ENCODE measurements at regions not wholly inside any gene's neighbourhood (a gene's known extent, or its start where the extent isn't known, plus 50 kb on each side); places are given as distances from the start of the nearest gene placed in this dataset.
"Not testable (repeated sequence)": the region's sequence is repeated elsewhere in the genome, so short reads cannot be mapped to it uniquely, and the experiment has no call there.

DNA sequence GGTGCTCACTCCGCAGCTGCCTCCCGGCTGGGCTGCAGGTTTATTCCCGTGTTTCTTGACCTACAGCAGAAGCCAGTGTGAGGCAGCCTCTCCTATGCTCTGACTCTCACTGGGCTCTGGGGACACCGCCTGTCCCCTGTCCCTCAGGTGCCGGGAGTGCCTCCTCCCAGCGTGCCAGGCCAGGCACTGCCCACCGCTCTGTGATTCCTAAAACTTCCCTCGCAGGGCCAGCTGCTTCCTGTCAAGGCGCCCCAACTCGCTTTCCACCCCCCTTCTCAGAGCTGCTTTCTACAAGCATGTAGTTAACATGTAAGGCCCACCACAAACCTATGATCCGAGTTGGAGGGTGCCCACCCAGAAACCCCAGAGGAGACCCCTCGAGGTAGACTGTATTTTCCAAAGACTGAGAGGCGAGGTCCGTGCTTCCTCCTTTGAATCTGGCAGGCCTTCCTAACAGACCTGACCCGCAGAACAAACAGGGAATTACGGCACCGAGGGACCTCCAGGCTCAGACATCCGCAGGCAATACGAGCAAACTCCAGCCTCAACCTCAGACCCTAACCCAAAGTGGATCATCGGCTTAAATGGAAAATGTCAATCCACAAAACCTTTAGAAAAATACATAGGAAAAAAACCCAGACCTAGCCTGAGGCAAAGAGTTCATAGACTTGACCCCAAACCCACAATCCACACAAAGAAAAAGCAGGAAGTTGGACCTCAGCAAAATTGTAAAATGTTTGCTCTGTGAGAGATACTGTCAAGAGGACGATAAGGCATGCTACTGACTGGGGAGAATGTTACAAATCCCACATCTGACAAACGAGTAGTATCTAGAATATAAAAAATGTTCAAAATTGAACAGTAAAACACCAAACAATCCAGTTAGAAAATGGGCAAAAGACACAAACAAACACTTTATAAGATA, 121.3 kb upstream of the IQSEC1 start:
- DNase-seq (ENCODE audit: low read depth in 2 of 2): no peak

DNA sequence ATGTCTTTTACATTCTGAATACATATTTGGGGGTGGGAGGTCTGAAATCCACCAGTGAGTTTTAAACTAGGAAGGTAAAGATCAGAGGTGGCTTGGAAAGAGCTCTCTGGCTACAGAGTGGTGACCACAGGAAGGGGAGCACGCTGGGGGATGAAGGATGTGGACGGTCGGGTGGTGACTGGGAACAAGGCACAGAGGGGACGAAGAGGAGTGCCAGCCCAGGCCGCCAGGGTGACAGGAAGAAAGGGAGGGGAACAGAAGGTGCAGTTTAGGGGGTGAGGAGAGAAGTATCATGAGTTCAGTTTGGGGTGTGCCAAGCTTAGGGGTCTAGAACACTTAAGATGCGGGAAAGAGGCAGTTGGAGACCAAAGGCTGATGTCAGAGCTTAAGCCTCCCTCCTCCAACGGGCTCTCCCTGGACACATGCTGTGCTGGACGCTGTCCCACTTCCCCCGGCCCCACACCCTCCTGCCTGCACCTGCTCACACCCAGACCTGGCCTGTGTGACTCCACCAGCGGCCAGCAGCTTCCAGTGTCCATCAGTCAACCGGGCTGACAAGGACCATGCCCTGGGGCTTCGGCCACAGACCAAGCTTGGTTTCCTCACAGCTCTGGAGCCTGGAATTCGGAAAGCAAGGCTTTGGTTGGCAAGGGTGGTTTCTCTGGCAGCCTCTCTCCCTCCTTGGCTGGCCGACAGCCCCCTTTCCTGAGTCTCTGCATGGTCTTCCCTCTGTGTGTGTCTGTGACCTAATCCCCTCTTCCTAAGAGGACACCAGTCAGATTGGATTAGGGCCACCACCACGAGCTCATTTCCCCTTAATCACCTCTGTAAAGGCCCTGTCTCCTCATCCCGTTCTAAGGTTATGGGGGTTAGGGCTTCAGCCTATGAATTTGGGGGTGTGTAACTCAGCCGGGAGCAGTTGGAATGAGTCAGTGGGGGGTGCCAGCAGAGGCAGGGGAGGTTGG, 120.4 kb upstream of the IQSEC1 start:
- no peak for DNase-seq (ENCODE audit: low read depth in 2 of 2)

DNA sequence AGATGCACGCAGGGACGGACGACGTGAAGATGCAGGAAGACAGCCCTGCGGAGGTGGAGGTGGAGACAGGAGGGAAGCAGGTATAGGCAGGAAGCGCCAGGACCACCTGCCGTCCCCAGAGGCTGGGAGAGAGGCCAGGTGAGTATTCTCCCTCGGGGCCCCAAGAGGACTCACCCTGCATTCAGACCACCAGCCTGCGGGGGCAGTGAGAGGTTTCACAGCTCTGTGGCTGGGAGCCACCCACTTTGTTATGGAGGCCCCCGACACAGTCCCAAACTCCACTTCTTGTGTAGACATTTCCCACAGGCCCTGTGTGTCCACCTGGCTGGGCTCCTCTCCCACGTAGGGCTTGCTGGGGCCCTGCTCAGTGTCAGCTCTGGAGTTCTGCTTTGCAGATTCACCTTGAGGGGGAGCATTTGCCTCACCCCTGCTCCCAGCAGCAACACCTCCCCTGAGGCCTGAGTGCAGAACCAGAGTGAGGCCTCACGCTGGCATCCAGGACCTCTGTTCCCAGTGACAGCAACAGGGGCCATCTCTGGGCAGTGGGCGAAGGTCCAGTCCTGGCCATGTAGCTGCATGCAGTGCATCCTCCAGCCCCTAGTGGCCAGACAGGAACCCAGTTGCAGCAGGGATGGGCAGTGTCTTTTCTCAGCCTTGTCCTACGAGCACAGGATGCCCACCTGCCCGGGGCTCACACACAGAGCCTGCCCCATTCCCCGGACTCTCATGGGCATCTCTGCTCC, 119.4 kb upstream of the IQSEC1 start:
- DNase-seq (ENCODE audit: low read depth in 2 of 2): no peak

DNA sequence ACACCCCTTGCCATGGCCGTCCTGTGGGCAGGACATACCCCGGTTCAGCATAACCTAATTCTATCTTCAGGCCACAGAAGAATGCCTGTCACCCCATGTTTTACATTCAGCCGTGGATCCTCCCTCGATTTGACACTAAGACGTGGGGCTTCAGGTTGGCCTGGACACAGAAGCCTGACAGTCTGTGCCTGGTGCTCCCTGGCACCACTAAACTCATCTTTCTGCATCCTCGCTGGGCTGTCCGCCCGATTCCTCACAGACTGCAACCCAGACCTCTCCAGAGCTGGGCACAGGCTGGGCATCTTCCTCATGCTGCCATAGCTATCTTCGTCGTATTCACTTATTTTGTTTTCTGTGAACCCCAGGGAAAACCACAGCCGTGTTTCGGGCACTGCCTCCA, 117.8 kb upstream of the IQSEC1 start:
- no peak for DNase-seq (ENCODE audit: low read depth in 2 of 2)

DNA sequence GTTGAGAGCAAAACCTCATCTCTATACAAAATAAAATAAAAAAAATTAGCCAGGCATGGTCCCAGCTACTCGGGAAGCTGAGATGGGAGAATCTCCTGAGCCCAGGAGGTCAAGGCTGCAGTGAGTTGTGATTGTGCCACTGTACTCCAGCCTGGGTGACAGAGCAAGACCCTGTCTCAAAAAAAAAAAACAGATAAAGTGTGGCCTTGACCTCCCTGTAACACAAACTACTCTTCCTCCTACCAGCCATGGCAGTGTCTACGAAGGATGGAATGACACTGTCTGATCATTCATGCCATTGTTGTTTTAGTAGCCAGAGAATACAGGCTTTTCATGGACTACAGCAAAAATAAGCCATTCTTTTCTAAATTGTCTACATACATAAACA, 117.1 kb upstream of the IQSEC1 start:
- no peak for DNase-seq (ENCODE audit: low read depth in 2 of 2)

DNA sequence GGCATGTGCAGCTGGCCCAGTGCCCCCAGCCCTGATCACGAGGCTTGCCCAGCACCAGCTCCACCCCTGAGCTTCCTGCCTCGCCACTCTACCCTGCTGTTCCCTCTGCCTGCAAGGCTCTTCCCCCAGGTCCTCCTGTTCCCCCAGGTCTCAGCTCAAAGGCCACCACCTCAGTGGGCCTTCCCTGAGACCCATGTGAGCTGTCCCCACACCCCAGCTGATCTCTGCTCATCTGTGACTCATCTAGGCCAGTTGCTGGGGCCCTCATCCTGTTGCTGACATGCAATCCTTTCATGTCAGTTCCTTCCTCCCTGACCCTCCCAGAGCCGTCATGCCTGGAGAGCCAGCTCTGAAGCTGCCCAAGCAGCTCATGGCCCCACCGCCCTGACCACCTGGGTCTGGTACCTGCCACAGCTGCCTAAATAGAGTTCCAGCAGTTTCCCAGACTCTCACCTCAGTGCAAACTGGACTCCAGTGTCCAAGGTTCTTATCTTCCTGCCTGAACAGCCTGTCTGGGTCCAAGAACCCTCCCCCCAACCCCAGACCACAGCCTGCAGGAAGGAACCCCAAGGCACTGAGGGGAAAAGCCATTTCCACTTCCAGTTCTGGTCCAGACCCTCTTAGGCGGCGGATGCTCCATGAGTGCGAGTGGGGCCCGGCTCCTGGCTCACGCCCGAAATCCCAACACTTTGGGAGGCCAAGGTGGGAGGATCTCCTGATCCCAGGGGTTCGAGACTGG, 116.6 kb upstream of the IQSEC1 start:
- no peak for DNase-seq (ENCODE audit: low read depth in 2 of 2)

DNA sequence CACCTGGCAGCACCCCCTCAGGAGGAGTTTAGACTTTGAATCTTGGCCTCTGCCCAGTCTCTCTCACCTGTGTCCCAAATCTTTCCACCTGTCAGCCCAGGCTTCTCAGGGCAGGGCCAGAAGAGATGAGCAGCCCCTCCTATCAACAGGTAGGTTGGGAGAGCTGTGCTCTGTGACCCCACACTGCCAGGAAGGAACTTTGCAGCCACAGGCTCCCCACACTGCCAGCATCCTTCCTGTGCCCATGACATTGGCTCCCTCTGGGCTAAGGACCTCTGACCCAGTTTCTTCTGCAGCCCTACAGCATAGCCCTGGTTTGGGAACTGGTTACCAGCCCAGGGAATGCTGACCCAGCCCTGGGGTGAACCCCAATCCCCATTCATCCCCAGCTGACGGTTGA, 115.7 kb upstream of the IQSEC1 start:
- DNase-seq (ENCODE audit: low read depth in 2 of 2): no peak

DNA sequence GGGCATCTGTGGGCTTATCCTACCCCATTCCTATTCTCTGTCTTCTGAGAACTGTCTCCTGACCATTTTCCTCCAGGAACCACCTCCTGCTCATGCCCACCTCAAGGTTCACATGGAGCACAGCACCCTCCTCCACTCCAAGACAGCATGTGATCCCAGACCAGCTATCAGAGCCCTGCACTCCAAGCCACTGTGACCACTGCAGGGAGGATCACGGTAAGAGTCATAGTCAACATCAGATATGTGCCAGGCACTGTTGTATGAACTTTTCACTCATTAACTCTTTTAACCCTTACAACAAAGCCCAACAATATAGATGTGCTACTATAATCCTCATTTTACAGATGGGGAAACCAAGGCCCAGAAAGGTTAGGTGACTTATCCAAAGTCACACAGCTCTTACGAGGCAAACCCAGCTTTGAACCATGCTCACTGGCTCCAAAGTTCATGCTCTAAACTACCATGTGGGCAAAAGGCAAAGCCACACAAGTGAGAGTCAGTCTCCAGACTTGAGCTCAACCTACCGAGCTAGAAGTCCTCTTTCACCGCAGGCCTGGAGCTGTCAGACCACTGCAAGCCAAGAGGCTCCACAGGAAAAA, 115.1 kb upstream of the IQSEC1 start:
- DNase-seq (ENCODE audit: low read depth in 2 of 2): no peak

DNA sequence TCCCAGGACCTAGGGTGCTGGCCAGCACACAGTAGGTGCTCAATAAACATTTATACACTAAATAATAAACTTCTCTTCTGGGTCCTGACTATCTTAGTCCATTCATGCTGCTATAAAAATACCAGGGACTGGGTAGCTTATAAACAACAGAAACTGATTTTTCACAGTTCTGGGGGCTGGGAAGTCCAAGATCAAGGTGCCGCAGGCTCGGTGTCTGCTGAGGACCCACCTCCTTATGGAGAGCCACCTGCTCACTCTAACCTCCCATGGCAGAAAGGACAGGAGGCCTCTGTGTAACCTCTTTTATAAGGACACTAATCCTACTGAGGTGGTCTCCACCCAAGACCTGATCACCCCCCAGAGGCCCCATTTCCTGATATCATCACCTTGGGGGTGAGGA, 114.4 kb upstream of the IQSEC1 start:
- no peak for DNase-seq (ENCODE audit: low read depth in 2 of 2)

DNA sequence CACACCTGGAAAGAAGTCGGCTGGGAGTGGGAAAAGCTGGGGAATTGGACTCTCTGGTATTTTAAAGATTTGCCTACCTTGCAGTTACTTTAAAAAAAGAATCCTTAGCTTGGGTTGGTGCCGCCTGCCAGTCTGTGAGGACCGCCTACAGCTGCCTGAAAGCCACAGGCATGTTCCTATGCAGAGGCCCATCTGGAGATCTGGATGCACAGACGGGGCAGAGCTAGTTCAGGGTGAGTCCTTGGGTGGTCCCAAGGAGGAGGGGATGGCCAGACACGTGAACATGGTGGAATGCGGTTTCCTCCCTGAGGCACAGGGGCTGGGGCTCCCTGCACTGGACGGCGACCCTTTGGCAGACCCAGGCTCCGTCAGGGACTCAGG, 113.2 kb upstream of the IQSEC1 start:
- DNase-seq (ENCODE audit: low read depth in 2 of 2): no peak

DNA sequence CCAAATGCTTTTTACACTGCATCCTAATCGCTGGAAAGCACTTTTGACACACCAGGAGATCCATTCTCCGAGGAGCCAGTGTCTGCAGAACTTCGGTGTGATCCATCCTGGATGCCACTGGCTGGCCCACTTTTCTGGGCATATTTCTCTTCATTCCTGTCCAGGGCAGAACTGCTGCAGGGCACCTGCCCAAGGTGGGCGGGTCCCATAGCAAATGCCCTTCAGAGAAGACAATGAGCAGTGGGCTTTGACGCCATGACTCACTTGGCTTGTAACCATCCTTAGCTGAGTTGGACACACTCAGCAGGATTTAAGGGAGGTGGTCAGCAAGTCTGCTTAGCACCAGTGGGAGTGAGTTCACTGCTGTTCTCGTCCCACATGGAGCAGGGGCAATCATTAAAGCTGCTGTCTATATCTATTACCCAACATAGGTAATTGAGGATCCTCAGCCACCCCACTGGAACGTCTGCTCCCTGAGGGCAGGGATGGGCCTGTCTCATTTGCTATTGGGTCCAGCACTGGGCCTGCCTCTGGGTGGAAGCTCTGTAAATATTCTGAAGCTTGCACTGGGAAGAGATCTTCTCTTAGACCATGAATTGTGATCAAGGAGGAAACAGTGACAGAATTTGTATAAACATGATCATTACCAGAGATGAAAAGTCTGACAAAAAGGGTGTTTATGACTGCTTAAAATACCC, 112.7 kb upstream of the IQSEC1 start:
- DNase-seq (ENCODE audit: low read depth in 2 of 2): no peak

DNA sequence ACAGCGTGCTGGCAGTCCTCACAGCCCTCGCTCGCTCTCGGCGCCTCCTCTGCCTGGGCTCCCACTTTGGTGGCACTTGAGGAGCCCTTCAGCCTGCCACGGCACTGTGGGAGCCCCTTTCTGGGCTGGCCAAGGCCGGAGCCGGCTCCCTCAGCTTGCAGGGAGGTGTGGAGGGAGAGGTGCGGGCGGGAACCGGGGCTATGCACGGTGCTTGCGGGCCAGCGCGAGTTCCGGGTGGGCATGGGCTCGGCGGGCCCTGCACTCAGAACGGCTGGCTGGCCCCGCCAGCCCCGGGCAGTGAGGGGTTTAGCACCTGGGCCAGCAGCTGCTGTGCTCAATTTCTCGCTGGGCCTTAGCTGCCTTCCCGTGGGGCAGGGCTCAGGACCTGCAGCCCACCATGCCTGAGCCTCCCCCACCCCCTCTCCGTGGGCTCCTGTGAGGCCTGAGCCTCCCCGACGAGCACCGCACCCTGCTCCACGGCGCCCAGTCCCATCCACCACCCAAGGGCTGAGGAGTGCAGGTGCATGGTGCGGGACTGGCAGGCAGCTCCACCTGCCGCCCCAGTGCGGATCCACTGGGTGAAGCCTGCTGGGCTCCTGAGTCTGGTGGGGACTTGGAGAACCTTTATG, 106.5 kb upstream of the IQSEC1 start:
- not testable (repeated sequence) for DNase-seq (ENCODE audit: low read depth in 2 of 2)

DNA sequence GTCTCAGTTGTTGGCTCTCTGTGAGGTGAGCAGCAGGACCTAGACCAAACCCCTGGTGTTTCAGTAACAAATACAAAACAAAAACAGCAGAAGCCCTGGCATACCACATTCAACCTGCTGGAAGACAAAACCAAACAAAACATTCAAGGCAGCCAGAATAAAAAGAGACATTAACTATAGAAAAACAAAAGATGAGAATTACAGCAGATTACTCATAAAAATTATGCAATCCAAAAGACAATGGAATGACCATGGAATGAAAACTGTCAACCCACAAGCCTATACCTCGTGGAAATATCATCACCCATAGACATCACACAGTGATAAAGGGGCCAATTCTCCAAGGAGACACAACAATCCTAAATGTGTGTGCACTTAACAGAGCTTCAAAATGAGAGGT, 106.0 kb upstream of the IQSEC1 start:
- no peak for DNase-seq (ENCODE audit: low read depth in 2 of 2)

DNA sequence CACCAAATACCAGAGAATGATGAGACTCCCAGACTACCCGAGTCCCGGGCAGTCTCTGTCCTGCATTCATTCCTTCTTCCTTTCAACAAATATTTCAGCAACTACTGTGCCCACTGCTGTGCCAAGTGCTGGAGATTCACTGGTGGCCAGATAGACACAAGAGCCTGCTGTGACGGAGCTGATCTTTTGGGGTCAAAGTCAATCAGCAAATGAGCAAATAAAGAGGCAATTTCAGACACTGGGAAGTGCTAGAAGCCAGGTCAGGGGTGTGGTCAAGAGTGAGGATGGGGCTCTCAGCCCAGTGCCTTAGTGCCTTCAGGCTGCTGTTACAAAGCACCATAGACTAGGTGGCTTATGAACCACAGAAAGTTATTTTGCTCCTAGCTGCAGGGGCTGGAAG, 104.9 kb upstream of the IQSEC1 start:
- no peak for DNase-seq (ENCODE audit: low read depth in 2 of 2)

DNA sequence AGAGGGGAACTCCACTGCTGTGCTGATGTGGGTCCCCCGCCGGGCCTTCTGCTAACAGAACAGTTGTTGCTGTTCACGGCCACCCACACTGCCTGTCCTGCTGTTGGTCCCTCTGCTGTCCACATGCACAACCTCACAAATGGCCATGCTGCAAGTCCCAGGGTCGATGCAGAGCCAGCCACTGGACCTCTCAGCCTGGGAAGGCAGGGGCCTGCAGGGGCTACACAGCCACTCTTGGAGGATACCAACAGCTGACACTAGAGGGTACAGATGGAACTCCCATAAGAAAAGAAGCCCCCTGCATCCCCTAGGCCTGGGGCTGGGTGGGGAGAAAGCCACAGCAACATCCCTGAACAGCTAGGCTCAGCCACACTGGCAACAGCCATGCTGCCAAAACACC, 104.4 kb upstream of the IQSEC1 start:
- DNase-seq (ENCODE audit: low read depth in 2 of 2): no peak

DNA sequence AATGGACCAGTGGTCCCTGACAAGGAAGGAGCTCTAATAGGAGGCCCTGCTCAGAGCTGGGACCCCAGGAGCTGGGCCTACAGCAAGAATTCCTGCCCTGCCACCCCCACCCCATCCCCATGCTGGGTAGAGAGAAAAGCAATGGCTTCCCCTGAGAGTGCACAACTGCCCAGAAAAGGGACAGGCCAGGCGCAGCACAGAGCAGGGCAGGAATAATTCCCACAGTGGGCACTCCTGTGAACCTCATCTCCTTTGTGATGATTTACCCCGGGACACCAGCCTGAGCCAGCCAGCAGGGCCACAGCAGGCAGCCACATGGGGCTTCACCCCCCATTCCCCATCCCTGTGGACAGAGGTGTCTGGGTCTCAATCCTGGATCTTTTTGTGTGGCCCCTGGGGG, 104.0 kb upstream of the IQSEC1 start:
- no peak for DNase-seq (ENCODE audit: low read depth in 2 of 2)

DNA sequence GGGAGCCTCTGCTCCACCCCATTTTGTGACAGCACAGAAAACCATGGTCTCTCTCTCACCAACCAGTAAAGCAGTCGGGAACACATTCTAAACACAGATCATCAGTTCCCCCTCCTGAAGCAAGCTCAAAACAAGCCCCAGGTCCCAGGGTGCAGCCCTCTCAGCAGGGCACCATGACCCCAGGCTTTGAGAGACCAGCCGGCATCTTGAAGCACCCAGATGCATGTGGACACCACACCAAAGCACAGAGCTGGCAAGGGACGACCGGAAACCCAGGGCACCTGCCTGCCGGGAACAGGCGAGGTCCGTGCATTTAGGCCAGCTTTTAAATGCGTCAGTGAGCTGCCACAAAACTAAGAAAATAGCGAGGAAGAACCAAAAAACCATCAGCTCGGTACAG, 103.2 kb upstream of the IQSEC1 start:
- DNase-seq (ENCODE audit: low read depth in 2 of 2): no peak

DNA sequence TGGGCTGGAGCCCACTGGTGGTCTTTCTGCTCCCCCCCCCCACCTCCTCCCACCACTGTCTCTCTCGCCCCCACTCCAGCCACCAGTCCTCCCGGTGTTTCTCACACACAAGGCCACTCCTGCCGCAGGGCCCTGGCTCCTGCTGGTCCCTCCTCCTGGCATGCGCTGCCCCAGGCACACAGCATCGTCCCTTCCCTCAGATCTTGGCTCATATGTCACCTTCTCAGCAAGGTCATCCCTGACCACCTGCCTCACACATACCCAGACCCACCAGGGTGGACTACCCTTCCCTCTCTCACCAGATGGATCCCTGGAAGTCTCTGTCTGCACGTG, 101.5 kb upstream of the IQSEC1 start:
- DNase-seq (ENCODE audit: low read depth in 2 of 2): no peak

DNA sequence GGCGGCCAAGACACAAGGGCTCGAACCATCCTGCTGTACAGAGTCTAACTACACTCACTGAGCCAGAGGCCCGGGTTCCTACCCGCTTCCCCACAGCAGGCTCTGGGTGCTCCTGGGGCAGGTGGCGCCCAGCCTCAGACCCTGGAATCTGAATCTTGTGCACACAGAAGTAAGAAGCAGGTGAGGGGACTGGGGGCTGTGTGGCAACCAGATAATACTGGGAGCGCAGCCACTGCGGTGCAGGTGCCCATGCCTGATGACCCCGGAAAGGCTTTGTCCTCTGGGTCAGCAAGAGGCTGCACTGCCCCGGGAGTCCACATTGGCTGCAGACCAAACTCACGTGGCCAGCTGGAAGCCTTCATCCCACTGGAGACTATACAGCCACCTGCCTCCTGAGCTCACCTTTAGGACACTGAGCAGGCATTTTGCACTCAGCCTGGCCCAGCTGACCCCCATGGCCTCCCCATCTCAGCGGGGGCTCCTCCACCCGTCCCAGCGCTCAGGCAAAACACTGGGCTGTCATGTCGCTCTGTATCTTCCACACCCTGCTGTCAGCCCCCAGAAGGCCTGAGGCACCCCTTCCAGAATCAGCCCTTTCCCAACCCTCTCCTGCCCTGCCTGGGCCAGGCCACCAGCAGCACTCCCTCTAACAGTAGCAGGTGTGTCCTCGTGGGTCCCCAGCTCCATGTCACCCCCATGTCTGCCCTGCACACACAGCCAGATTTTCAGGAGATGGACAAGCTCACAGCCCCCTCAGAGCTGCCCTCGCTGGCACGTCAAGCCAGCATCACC, 101.0 kb upstream of the IQSEC1 start:
- no peak for DNase-seq (ENCODE audit: low read depth in 2 of 2)
